ENCODE measurements at regions not wholly inside any gene's neighbourhood (a gene's known extent, or its start where the extent isn't known, plus 50 kb on each side); places are given as distances from the start of the nearest gene placed in this dataset.

DNA sequence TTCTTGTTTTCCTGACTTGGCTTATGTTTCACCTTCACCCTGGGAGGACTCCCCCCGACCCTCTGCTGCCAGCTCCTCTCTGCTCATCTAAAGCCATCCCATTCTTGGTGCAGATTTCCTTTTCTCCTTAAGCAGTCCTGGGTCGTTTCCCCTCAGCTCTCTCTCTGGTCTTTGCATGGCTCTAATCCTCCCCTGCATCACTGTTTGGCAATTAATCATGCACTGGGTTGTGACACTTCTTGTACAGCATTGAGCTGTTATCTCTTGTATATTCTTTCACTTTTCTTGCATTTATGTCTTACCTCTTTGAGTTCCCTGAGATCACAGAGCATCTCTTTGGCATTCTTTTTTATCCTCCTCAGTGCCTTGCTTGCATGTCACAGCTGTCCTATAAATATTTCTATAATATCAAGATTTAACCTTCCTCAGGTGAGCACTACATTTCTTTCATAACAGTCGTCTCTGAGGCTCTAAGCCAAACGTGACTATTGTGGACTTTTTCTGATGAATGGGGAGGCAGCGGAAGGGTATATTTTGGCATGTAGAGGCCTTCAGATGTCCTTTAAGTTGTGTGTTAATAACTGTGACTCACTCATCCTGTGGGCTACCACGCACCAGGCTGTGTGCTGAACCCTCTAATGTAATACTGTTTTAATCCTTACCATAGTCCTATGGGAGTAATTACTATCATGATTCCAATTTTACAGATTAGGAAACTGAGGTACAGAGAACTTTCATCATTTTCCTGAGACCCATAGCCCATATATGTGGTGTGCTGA lies 507.5 kb downstream of the SLC4A3 start:
- Histone ChIP-seq H3K27ac (no peak overlapping the region), H3K4me3 (no peak overlapping the region)
- DNase-seq (ENCODE audit: low spot score), result no peak
- TF ChIP-seq, protein P1, sequence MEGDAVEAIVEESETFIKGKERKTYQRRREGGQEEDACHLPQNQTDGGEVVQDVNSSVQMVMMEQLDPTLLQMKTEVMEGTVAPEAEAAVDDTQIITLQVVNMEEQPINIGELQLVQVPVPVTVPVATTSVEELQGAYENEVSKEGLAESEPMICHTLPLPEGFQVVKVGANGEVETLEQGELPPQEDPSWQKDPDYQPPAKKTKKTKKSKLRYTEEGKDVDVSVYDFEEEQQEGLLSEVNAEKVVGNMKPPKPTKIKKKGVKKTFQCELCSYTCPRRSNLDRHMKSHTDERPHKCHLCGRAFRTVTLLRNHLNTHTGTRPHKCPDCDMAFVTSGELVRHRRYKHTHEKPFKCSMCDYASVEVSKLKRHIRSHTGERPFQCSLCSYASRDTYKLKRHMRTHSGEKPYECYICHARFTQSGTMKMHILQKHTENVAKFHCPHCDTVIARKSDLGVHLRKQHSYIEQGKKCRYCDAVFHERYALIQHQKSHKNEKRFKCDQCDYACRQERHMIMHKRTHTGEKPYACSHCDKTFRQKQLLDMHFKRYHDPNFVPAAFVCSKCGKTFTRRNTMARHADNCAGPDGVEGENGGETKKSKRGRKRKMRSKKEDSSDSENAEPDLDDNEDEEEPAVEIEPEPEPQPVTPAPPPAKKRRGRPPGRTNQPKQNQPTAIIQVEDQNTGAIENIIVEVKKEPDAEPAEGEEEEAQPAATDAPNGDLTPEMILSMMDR (IDR thresholded peaks at IDR 0.05), result no peak

DNA sequence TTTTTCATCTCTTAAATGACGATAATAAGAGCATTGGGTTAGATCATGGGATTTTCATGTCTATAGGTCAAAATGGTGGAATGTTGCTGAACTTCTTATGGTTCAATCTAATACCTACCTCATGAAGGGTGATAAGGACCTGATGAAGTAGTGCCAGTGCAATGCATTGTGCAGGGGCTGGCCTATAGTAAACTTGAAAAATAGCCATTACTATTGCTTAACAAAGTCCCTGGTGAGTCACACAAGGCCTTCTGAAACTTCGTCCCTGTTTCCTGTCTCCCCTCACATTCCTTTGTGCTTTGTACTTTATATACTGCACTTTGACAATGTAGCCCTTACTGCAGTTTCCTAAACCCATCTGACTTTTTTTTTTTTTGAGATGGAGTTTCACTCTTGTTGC lies 515.9 kb downstream of the SLC4A3 start:
- TF ChIP-seq, protein P1 (IDR thresholded peaks at IDR 0.05), result no peak
- Histone ChIP-seq H3K4me3 (no peak overlapping the region), H3K27ac (no peak overlapping the region)
- DNase-seq (ENCODE audit: low spot score), result no peak

DNA sequence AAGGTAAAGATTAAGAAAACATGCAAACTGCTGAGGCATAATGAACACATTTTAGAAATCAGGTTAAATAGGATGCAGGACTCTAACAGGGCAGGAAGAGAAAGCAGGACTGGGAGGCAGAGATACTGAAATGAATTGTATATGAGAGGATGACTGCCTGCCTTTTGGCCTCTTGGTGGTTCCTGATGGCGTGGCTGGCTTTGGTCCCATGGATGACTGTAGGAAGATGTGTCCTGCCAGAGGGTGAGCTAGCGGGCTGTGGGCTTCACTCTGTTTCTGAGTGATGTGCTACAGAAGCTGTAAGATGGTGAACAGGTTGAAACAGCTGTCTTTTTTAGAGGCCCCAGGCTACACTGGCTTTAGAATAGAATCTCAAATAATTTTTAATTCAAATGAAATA lies 517.0 kb downstream of the SLC4A3 start:
- H3K4me3 ChIP-seq, result no peak overlapping the region
- DNase-seq (ENCODE audit: low spot score), result no peak
- TF ChIP-seq, protein P1 (IDR thresholded peaks at IDR 0.05), result no peak
- no peak overlapping the region for H3K27ac ChIP-seq

DNA sequence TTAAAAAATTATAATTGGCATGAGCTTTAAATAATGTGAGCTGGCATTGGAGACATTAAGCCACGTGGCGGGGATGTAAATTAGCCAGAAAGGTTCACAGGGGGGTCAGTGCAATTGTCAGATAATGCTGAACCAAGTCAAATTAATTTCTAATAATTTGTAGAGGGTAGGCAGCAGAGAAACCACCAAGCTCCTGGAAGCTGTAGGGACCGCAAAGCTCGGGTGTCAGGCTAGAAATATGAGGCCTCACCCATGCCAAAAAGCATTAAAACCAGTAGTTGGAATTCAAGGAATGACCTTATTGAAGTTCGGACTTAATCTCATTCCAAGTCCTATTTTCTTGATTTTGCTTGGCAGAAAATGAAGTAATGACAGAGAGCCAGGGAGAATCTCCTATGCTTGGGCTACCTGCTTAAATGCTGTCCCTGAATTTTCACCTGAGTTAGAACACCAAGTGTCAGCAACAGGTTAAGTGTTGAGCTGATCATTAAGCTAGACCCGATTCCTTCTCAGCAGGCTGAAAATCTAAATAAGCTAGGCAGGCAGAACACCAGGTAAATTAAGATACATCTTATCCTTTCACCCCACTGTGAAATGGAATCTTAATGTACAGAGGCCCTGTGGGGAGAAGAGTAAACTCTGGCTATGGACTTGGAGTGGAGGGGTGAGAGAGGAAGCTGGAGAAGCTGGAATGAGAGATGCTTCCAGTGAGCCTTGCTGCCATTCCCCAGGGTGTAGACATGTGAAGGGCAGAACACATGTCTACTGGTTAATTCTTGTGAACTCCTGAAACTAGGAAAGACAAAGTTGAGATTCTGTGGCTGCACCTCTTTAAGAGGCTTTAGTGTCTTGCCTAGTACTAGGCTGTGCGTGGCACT lies 520.0 kb downstream of the SLC4A3 start:
- Histone ChIP-seq H3K27ac (no peak overlapping the region), H3K4me3 (no peak overlapping the region)
- DNase-seq (ENCODE audit: low spot score), result no peak
- TF ChIP-seq, protein P1 (IDR thresholded peaks at IDR 0.05), result no peak

DNA sequence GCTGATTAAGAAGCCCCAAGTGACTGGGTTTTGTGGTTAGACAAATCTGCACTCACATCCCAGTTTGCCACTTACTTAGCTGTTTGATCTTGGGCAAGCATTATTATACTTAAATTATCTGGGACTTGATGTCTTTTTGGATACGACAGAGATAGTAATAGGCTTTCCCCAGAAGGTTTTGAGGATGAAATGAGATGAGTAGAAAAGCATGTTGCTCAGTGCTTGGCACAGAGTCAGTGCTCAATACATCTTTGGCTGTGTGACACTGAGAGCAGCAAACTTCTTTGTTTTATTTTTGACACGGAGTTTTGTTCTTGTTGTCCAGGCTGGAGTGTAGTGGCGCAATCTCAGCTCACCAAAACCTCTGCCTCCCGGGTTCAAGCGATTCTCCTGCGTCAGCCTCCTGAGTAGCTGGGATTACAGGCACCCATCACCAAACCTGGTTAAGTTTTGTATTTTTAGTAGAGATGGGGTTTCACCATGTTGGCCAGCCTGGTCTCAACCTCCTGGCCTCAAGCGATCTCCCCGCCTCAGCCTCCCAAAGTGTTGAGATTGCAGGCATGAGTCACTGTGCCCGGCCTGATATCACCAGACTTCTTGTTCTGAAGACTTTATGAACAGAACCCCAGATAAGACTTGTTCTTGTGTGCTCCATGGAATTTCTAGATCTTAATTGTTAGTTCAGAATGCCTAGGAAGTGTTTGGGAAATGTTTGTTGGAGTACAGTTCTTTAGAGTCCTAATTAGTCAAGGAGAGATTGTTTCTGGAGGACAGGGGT lies 521.2 kb downstream of the SLC4A3 start:
- DNase-seq (ENCODE audit: low spot score), result no peak
- Histone ChIP-seq H3K4me3 (no peak overlapping the region), H3K27ac (no peak overlapping the region)
- TF ChIP-seq, protein P1 (IDR thresholded peaks at IDR 0.05), result no peak

DNA sequence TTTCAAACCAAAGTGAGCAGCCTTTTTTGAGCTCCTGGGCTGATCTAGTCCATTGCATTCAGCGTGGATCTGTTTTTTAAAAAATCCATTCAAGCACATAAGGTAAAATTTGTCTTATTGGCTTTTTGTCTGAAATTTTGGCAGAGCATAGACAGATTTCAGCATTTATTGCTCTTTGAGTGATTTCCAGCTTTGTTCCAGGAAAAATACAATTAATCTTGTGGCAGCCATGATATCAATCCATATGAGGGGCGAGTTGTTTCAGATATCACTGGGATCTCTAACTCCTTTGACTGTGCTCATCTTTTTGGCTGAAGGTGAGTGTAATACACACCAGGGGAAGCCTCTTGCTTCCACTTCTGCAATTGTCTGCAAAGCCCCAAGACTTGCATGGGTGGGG lies 523.9 kb downstream of the SLC4A3 start:
- Histone ChIP-seq H3K27ac (no peak overlapping the region), H3K4me3 (no peak overlapping the region)
- TF ChIP-seq, protein P1 (IDR thresholded peaks at IDR 0.05), result no peak
- DNase-seq (ENCODE audit: low spot score), result no peak
